Suprapubic skin (tissue), 4 donors: ENCODE measurements at regions not wholly inside any gene's neighbourhood (a gene's known extent, or its start where the extent isn't known, plus 50 kb on each side); places are given as distances from the start of the nearest gene placed in this dataset.

Source experiments
- EP300 ChIP-seq: sonication (generic); formaldehyde crosslinking; IDR thresholded peaks from one replicate; pipeline ENCODE4 v1.6.1; 2017; ENCODE audit warnings: antibody characterized with exemption
- POLR2A ChIP-seq, 2 donors: fragments of 450-650 bp; IDR thresholded peaks; one replicate each; pipeline ENCODE4 v1.6.1; 2017; ENCODE audit warnings: antibody characterized with exemption in 2 of 2, mild to moderate bottlenecking in 2 of 2, moderate library complexity in 2 of 2
- POLR2AphosphoS5 ChIP-seq, 3 donors: sonication (generic); formaldehyde crosslinking; IDR thresholded peaks; one replicate each; pipeline ENCODE4 v1.6.1; 2017; ENCODE audit warnings: antibody characterized with exemption in 3 of 3
- TF ChIP-seq, protein P1 (sequence below), 2 donors: fragments of 200-600 bp in 1 of 2; fragments of 450-650 bp in 1 of 2; sonication (generic) in 1 of 2; IDR thresholded peaks; one replicate each; pipeline ENCODE4 v1.5.1; 2016 to 2019; ENCODE audit warnings: antibody characterized with exemption in 2 of 2, mild to moderate bottlenecking in 1 of 2, moderate library complexity in 1 of 2

DNA sequence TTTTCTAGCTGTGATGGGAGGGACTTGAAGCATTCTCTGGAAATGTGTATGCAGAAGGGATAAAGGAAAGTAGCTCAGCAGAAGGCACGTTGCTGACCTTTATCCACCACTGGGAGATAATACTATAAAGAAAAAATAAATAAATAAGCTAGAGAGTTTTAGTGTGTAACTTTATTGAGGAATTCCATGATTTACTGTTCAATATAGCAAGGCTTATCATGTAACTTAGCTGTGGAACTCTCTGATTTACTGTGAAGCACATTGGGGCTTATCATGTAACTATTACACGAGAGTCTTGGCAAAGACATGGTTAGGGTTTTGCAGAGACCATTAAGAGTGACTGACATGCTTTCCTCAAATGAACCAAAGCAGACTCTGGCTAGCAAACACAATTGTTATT is 316.1 kb upstream of the SNX7 start:
- TF ChIP-seq POLR2A (IDR thresholded peaks at IDR 0.05) (no peak), POLR2AphosphoS5 (IDR thresholded peaks at IDR 0.05) (no peak), EP300 (no peak)
- TF ChIP-seq, protein P1, sequence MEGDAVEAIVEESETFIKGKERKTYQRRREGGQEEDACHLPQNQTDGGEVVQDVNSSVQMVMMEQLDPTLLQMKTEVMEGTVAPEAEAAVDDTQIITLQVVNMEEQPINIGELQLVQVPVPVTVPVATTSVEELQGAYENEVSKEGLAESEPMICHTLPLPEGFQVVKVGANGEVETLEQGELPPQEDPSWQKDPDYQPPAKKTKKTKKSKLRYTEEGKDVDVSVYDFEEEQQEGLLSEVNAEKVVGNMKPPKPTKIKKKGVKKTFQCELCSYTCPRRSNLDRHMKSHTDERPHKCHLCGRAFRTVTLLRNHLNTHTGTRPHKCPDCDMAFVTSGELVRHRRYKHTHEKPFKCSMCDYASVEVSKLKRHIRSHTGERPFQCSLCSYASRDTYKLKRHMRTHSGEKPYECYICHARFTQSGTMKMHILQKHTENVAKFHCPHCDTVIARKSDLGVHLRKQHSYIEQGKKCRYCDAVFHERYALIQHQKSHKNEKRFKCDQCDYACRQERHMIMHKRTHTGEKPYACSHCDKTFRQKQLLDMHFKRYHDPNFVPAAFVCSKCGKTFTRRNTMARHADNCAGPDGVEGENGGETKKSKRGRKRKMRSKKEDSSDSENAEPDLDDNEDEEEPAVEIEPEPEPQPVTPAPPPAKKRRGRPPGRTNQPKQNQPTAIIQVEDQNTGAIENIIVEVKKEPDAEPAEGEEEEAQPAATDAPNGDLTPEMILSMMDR (IDR thresholded peaks at IDR 0.05) = no peak
